ENCODE measurements at regions not wholly inside any gene's neighbourhood (a gene's known extent, or its start where the extent isn't known, plus 50 kb on each side); places are given as distances from the start of the nearest gene placed in this dataset.
A peak's percentile ranks its signal among the peaks of the same experiment; 100 is the strongest.

GRCh38 chr7:8931906-8932646, 498.7 kb downstream of the NXPH1 start:
- intact Hi-C loops (cut with DNase I) = no loop called here
- DNase-seq = no peak

- intact Hi-C loops (cut with DNase I) = no loop called here
- DNase-seq = no peak
These were observed 499.3 kb downstream of the NXPH1 start for GRCh38 chr7:8932751-8933150.

GRCh38 chr7:8937204-8937603, 503.8 kb downstream of the NXPH1 start:
- no peak for DNase-seq
- intact Hi-C loops (cut with DNase I) = no loop called here

- DNase-seq = no peak
- intact Hi-C loops (cut with DNase I) = no loop called here
These were observed 504.8 kb downstream of the NXPH1 start for GRCh38 chr7:8938044-8938805.

DNA sequence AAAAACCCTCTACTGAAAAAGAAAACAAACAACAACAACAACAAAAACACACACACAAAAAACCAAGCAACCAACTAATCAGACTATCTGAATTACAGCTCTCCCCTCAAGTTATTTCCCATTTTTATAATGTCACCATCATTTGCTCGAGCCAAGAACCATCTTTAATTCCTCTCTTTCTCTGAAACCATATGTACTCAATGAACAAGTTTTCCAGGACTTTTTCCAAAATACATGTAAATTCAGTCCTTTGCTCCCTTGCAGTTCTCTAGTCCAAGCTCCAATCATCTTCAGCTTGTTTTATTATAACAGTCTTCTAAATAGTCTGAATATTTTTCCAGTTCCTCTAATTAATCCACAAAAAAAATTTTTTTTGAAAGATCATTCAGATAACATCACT, 506.0 kb downstream of the NXPH1 start:
- intact Hi-C loops (cut with DNase I) = no loop called here

GRCh38 chr7:8963722-8964121, 530.3 kb downstream of the NXPH1 start:
- no peak for DNase-seq
- intact Hi-C loops (cut with DNase I) = no loop called here

More for the DNA sequence above, 506.0 kb downstream of the NXPH1 start:
- no peak for DNase-seq

DNA sequence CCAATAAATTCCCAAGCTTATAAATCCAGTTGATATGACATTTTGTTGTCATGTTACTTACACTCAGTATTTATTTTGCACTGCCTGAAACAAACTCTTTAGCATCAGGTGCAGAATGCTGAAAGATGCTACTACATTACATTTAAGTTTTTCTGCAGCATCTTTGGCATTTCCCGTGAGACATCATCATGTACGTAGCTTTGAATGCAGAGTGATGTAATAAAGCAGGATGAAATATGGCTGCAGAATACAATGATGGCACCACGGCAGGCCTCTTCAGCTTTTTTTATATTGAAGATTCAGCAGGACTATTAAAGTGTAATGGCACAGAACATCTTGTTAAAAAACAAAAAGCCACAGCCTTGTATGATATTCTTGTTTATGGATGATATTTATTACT, 531.8 kb downstream of the NXPH1 start:
- DNase-seq = no peak

GRCh38 chr7:8973601-8974000, 540.2 kb downstream of the NXPH1 start:
- DNase-seq = no peak
- intact Hi-C loops (cut with DNase I) = no loop called here

More for the DNA sequence above, 531.8 kb downstream of the NXPH1 start:
- intact Hi-C loops (cut with DNase I) = no loop called here

- no peak for DNase-seq
- intact Hi-C loops (cut with DNase I) = no loop called here
These were observed 542.3 kb downstream of the NXPH1 start for GRCh38 chr7:8975681-8976080.

DNA sequence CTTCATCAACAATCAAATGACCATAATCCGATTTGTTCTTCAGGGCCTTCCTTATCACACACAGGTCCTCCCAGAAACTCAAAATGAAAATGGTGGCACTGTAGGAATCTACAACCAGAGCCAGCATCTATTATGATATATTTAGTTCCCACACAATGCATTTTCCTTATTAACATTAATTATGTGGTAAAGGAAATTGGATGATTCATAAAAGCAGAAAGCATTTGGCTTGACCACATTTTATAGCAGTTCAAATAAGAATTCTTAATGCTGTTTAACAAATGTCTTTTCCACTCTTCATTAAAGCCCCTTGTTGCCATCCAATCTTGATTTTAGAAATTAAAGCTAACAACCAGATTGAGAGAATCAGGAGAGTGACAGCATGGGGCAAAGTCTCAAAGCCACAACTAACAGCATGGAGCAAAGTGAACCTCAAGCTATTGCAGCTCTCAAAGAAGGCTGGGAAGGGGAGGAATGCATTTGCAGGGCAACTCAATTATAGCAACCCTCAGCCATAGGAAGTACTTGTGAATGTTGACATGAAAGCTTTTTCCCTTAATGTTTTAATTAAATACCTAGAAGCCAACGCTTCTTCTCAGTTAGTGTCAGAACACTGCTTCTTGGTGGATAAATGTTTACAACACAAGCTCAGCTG, 549.1 kb downstream of the NXPH1 start:
- no peak for DNase-seq
- intact Hi-C loops (cut with DNase I) = no loop called here

DNA sequence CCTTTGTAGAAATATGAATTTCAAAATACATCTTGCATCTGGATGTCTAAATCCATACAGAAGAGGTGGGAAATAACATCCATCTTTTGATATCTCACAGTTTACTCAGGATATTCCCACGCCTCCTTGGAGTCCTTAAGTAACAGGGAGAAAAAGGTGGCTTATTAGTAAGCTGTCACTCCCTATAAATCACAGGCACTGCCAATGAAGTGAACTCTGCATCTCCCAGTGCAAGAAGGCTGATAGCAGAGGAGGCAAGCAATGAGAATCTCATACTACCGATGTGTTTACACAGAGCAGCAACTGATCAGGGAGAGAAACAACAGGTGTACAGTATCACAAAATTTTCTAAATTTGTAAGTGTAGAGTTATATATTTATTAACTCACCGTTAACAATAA, 551.8 kb downstream of the NXPH1 start:
- intact Hi-C loops (cut with DNase I) = no loop called here
- no peak for DNase-seq

DNA sequence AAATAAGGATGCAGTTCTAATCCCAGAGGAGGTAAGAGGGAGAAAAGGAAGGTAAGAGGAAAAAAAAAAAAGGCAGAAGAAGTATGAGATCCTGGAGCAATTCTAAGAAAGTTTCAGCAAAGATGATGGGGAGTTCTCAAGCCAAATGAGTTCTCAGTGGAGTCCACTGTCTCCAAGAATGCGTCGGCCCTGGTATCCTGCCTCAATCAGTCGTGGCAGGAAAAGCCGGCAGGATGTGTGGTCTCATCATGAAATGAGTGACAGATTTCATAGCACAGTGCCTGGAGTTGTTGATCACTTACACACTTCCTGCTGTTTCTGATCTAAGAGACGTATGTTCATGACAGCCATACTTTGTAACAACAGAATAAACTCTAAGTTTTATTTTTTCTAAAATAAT, 554.9 kb downstream of the NXPH1 start:
- intact Hi-C loops (cut with DNase I) = no loop called here
- DNase-seq = no peak

DNA sequence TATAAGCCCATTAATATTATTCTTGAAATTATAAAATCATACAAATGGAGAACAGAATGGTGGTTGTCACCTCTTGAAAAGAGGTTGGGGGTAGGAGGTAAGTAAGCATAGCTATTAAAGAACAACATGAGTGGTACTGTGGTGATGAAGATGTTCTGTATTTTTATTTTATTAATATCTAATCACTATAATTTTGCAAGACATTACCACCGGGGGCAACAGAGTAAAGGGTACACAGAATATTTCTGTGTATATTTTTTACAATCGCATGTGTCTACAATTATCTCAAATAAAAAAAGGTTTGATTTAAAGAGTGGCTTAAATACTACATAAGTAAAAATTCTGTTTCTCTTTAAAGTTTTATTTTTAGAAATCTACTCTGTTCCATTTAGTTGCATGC, 557.8 kb downstream of the NXPH1 start:
- intact Hi-C loops (cut with DNase I) = no loop called here
- no peak for DNase-seq

DNA sequence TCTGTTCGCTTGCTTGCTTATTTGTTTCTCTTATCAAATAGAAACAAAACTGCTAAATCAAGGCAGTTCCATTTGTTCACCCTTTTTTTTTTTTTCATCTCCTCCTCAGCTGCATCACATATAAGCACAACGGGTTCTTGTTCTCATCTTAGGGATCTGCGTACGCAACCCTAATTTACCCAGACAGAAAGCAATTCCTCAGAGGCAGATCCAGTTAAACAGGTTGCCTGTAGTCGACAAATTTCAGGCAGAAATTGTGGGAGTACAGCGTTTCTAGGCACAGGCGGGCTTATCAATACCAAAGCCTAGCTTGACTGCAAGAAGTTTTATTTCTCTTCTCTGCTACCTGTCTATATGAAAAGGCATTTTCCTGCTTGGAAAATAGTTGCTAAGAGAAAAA, 565.4 kb downstream of the NXPH1 start:
- no peak for DNase-seq
- intact Hi-C loops (cut with DNase I) = no loop called here

DNA sequence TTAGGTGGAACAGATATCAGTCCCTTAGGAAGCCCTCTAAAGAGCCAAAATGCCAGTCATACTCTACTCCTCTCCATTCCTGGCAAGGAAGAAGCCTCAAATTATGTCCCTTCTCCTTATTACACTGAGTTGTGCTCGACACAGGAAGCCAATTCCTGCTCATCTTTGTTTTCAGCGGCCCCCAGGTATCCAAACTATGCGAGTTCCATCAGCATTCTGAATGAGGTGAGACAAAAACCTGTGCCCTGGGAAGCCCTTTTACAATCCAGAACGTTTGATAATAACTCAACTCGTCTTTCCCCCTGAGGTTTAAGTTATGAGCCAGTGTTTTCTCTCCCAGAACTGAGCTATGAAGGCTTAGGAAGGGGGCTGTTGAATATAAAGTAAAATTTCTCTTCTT, 580.5 kb downstream of the NXPH1 start:
- intact Hi-C loops (cut with DNase I) = no loop called here
- no peak for DNase-seq

DNA sequence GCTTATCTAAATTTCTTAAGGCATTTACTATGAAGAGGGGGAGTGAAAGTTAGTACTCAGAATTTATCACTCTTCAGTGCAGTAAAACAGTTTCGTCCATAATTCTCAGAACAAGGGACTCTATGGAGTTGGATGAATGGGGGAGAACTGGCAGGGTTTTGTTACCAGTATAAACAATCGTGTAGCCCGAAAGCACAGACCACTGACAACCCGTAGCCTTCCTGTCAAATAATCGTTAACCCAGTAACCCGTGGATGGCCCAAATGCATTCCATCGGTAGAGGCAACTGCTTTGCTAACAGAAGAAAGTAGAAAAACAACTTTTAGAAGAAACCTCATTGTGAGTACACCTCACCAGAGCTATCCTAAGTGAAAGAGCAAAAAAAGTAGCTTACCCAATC, 583.9 kb downstream of the NXPH1 start:
- DNase-seq = no peak
- intact Hi-C loops (cut with DNase I) = no loop called here

GRCh38 chr7:9022456-9022855, 589.0 kb downstream of the NXPH1 start:
- intact Hi-C loops (cut with DNase I) = no loop called here
- no peak for DNase-seq

- intact Hi-C loops (cut with DNase I) = no loop called here
- no peak for DNase-seq
These were observed 590.4 kb downstream of the NXPH1 start for GRCh38 chr7:9023675-9024294.

- DNase-seq = peak in 2 of 42 donors; percentile 9 to 17
- intact Hi-C loops (cut with DNase I) = no loop called here
These were observed 592.7 kb downstream of the NXPH1 start for GRCh38 chr7:9026121-9026520.

- no peak for DNase-seq
- intact Hi-C loops (cut with DNase I) = no loop called here
These were observed 594.6 kb downstream of the NXPH1 start for GRCh38 chr7:9028012-9028411.

All from head of caudate nucleus (tissue), 42 donors.